Nephron (organoid): ENCODE measurements at regions not wholly inside any gene's neighbourhood (a gene's known extent, or its start where the extent isn't known, plus 50 kb on each side); places are given as distances from the start of the nearest gene placed in this dataset.

Experiments
- H3K27ac Mint-ChIP-seq, 3 experiments: 2 replicates each; pipeline ENCODE4 v1.8.0; 2020; ENCODE audit warnings: mixed read lengths in 3 of 3, mild to moderate bottlenecking in 2 of 3, moderate library complexity in 1 of 3
- H3K27me3 Mint-ChIP-seq: 2 replicates; pipeline ENCODE4 v1.8.0; 2021; ENCODE audit warnings: low read depth, mild to moderate bottlenecking, moderate library complexity, mixed read lengths
- H3K36me3 Mint-ChIP-seq: 2 replicates; pipeline ENCODE4 v1.8.0; 2020; ENCODE audit warnings: low read depth, mixed read lengths
- H3K4me1 Mint-ChIP-seq: 2 replicates; pipeline ENCODE4 v1.8.0; 2020; ENCODE audit warnings: mixed read lengths
- H3K4me3 Mint-ChIP-seq, 3 experiments: 2 replicates each; pipeline ENCODE4 v1.8.0; 2020; ENCODE audit warnings: mild to moderate bottlenecking in 3 of 3, mixed read lengths in 3 of 3, moderate library complexity in 2 of 3
- H3K9me3 Mint-ChIP-seq: 2 replicates; pipeline ENCODE4 v1.8.0; 2020; ENCODE audit warnings: mixed read lengths
- CTCF ChIP-seq, 3 experiments: fragments of 200-600 bp; sonication (generic); IDR thresholded peaks; one replicate each; pipeline ENCODE4 v1.5.0; 2021; ENCODE audit warnings: antibody characterized with exemption in 3 of 3; ENCODE audit not compliant: unreplicated experiment in 3 of 3

- Mint-ChIP-seq H3K36me3 (no peaks in the 10 kb centered on the region), H3K4me3 (no peak overlapping the region), H3K27ac (no peak overlapping the region), H3K27me3 (peaks cover 30% of the 10 kb centered on the region), H3K4me1 (peaks cover 5% of the 10 kb centered on the region), H3K9me3 (no peaks in the 10 kb centered on the region)
- no peak for TF ChIP-seq CTCF (IDR thresholded peaks at IDR 0.05; ENCODE audit: unreplicated experiment in 3 of 3)
These were observed 164.7 kb downstream of the OLFM1 start for GRCh38 chr9:135251996-135252760.

- Mint-ChIP-seq H3K4me3 (no peak overlapping the region), H3K27ac (no peak overlapping the region), H3K4me1 (peaks cover 5% of the 10 kb centered on the region), H3K9me3 (no peaks in the 10 kb centered on the region), H3K27me3 (peaks cover 25% of the 10 kb centered on the region), H3K36me3 (no peaks in the 10 kb centered on the region)
- TF ChIP-seq CTCF (IDR thresholded peaks at IDR 0.05; ENCODE audit: unreplicated experiment in 3 of 3): no peak
These were observed 165.5 kb downstream of the OLFM1 start for GRCh38 chr9:135252980-135253304.

GRCh38 chr9:135253305-135254004, 166.0 kb downstream of the OLFM1 start:
- Mint-ChIP-seq H3K27me3 (peaks cover 22% of the 10 kb centered on the region), H3K9me3 (no peaks in the 10 kb centered on the region), H3K27ac (no peak overlapping the region), H3K4me1 (peaks cover 5% of the 10 kb centered on the region), H3K4me3 (no peak overlapping the region), H3K36me3 (no peaks in the 10 kb centered on the region)
- TF ChIP-seq CTCF (IDR thresholded peaks at IDR 0.05; ENCODE audit: unreplicated experiment in 3 of 3): no peak

- H3K27ac Mint-ChIP-seq: no peak overlapping the region
- H3K4me1 Mint-ChIP-seq: peaks cover 5% of the 10 kb centered on the region
- no peaks in the 10 kb centered on the region for H3K9me3 Mint-ChIP-seq
- H3K27me3 Mint-ChIP-seq: peaks cover 22% of the 10 kb centered on the region
- no peak for TF ChIP-seq CTCF (IDR thresholded peaks at IDR 0.05; ENCODE audit: unreplicated experiment in 3 of 3)
- no peak overlapping the region for H3K4me3 Mint-ChIP-seq
- no peaks in the 10 kb centered on the region for H3K36me3 Mint-ChIP-seq
These were observed 166.9 kb downstream of the OLFM1 start for GRCh38 chr9:135254176-135255032.

GRCh38 chr9:135255033-135255840, 167.8 kb downstream of the OLFM1 start:
- Mint-ChIP-seq H3K27ac (no peak overlapping the region), H3K27me3 (peaks cover 19% of the 10 kb centered on the region), H3K4me3 (no peak overlapping the region), H3K4me1 (peaks cover 5% of the 10 kb centered on the region), H3K36me3 (no peaks in the 10 kb centered on the region), H3K9me3 (no peaks in the 10 kb centered on the region)
- TF ChIP-seq CTCF (IDR thresholded peaks at IDR 0.05; ENCODE audit: unreplicated experiment in 3 of 3): no peak
